A673 (cell line): ENCODE measurements at regions not wholly inside any gene's neighbourhood (a gene's known extent, or its start where the extent isn't known, plus 50 kb on each side); places are given as distances from the start of the nearest gene placed in this dataset.

ENCODE experiments used
- BruUV-seq: library from RNA; stranded (reverse); fragments of 400-500 nt; replicated peaks from 2 replicates; lab custom pipeline; 2021; lab: Mats Ljungman, UMichigan
- CTCF ChIA-PET: fragments of 300-600 bp; sonication (Branson Sonifier 250); formaldehyde crosslinking; loops from one replicate; lab custom pipeline; 2022; ENCODE audit warnings: antibody characterized with exemption; lab: Charles Lee
- POLR2A ChIA-PET: fragments of 300-600 bp; sonication (Branson Sonifier 250); formaldehyde crosslinking; loops from one replicate; lab custom pipeline; 2022; ENCODE audit warnings: antibody characterized with exemption; ENCODE audit not compliant: low non-redundant PET; lab: Charles Lee
- DNase-seq: peaks from one replicate; pipeline ENCODE4 v3.0.0-alpha.2; 2015; ENCODE audit warnings: low spot score
- H3K27ac ChIP-seq: fragments of 200-600 bp; sonication (generic); 2 replicates; pipeline ENCODE4 v1.5.1; 2016; ENCODE audit warnings: mixed run types, low read depth, mild to moderate bottlenecking, mixed read lengths, antibody characterized with exemption, low read length; ENCODE audit not compliant: poor library complexity, severe bottlenecking
- H3K27me3 ChIP-seq: fragments of 200-600 bp; sonication (generic); replicated peaks from 2 replicates; pipeline ENCODE4 v1.6.1; 2017; ENCODE audit warnings: mixed run types, low read depth, mild to moderate bottlenecking, mixed read lengths, antibody characterized with exemption, low read length; ENCODE audit not compliant: insufficient read depth, poor library complexity
- H3K36me3 ChIP-seq: fragments of 200-600 bp; sonication (generic); 2 replicates; pipeline ENCODE4 v1.6.1; 2016; ENCODE audit warnings: mixed run types, mild to moderate bottlenecking, mixed read lengths, antibody characterized with exemption, low read length; ENCODE audit not compliant: insufficient read depth, poor library complexity, severe bottlenecking
- H3K4me1 ChIP-seq: fragments of 200-600 bp; sonication (generic); 2 replicates; pipeline ENCODE4 v1.6.1; 2017; ENCODE audit warnings: mixed run types, mild to moderate bottlenecking, mixed read lengths, antibody characterized with exemption, low read length; ENCODE audit not compliant: insufficient read depth, poor library complexity, severe bottlenecking
- H3K4me3 ChIP-seq: fragments of 200-600 bp; sonication (generic); 2 replicates; pipeline ENCODE4 v1.5.1; 2016; ENCODE audit warnings: low read depth, mixed run types, mild to moderate bottlenecking, mixed read lengths, low read length; ENCODE audit not compliant: poor library complexity, severe bottlenecking
- H3K9me3 ChIP-seq: fragments of 200-600 bp; sonication (generic); 2 replicates; pipeline ENCODE4 v1.6.1; 2016; ENCODE audit warnings: mixed run types, low read depth, mild to moderate bottlenecking, mixed read lengths, antibody characterized with exemption, low read length; ENCODE audit not compliant: poor library complexity, severe bottlenecking
- EZH2 ChIP-seq: fragments of 200-600 bp; sonication (generic); IDR thresholded peaks from 2 replicates; pipeline ENCODE4 v1.6.1; 2017; ENCODE audit warnings: borderline replicate concordance, low read depth, mild to moderate bottlenecking, mixed read lengths, antibody characterized with exemption, low read length; ENCODE audit not compliant: poor library complexity, severe bottlenecking
- intact Hi-C: fragments of 100-400 bp; cut with micrococcal nuclease; formaldehyde crosslinking; loops from one replicate; pipeline ENCODE4 v1.10.0; 2022; ENCODE audit not compliant: unreplicated experiment
- TF ChIP-seq, protein P1 (sequence below): fragments of 300-800, 200-600 bp; sonication (generic); conservative IDR thresholded peaks from 2 replicates; pipeline ENCODE4 v1.5.1; 2017; ENCODE audit warnings: low read depth, mild to moderate bottlenecking, antibody characterized with exemption, low read length, moderate library complexity, mixed read lengths

DNA sequence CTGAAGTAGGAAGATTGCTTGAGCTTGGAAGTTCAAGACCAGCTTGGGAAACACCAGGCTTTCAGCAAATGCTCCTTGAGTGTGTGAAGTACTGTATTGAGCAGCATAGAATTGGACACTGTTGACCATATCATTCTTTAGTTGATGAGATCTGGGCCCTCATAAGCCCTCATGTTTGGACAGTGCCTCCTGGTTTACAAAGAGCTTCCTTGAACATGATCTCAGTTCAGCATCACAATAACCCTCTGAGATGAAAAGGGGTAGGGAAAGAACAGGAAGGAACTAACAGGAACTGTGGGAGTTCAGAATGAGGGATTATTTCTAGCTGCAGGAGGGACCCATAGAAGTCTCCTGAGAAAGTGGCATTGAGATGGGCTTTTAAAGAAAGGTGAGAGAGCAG, 153.2 kb downstream of the C12orf75 start:
- intact Hi-C loops = no loop called here
- Histone ChIP-seq H3K36me3 (no peaks in the 10 kb centered on the region), H3K27ac (no peak overlapping the region), H3K4me3 (no peak overlapping the region), H3K9me3 (no peaks in the 10 kb centered on the region), H3K27me3 (no peaks in the 10 kb centered on the region), H3K4me1 (no peaks in the 10 kb centered on the region)
- no peak for DNase-seq
- TF ChIP-seq, protein P1, sequence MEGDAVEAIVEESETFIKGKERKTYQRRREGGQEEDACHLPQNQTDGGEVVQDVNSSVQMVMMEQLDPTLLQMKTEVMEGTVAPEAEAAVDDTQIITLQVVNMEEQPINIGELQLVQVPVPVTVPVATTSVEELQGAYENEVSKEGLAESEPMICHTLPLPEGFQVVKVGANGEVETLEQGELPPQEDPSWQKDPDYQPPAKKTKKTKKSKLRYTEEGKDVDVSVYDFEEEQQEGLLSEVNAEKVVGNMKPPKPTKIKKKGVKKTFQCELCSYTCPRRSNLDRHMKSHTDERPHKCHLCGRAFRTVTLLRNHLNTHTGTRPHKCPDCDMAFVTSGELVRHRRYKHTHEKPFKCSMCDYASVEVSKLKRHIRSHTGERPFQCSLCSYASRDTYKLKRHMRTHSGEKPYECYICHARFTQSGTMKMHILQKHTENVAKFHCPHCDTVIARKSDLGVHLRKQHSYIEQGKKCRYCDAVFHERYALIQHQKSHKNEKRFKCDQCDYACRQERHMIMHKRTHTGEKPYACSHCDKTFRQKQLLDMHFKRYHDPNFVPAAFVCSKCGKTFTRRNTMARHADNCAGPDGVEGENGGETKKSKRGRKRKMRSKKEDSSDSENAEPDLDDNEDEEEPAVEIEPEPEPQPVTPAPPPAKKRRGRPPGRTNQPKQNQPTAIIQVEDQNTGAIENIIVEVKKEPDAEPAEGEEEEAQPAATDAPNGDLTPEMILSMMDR = no peak
- no peak for TF ChIP-seq EZH2
- ChIA-PET CTCF (no interaction called here), POLR2A (no interaction called here)
- BruUV-seq = no TSS peak

DNA sequence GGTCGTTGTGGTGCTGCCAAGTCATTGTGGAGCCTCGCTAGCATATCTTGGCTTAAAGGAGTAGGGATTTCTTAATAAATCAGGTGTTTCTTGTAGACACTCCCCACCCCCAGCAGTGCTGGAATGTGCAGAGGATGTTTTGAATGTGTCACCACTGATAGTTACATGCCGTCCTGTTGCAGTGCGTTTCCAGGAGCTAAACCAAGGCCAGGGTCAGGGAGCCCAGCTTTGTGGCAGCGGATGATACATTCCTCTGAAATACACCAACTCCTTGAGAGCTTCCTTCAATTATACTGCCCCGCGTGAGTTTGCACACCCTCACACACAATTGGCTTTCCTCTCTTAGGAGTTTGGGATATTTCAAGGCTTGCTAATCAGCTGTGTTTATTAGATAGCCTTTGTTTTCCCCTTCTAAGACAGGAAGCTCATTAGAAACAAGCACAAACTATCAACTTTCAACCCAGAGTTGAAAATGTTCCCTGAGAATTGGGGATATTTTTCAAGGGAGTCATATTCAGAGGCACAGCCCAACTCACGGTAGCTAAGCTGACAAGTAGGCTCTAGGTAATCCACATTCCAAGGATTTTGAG, 154.9 kb downstream of the C12orf75 start:
- no peaks in the 10 kb centered on the region for H3K27me3 ChIP-seq
- H3K4me1 ChIP-seq = no peaks in the 10 kb centered on the region
- no peak for TF ChIP-seq EZH2
- TF ChIP-seq, protein P1 = no peak
- no TSS peak for BruUV-seq
- intact Hi-C loops = no loop called here
- H3K36me3 ChIP-seq = no peaks in the 10 kb centered on the region
- DNase-seq = no peak
- no peak overlapping the region for H3K27ac ChIP-seq
- H3K4me3 ChIP-seq = no peak overlapping the region
- H3K9me3 ChIP-seq = no peaks in the 10 kb centered on the region
- POLR2A ChIA-PET = no interaction called here
- CTCF ChIA-PET = no interaction called here

DNA sequence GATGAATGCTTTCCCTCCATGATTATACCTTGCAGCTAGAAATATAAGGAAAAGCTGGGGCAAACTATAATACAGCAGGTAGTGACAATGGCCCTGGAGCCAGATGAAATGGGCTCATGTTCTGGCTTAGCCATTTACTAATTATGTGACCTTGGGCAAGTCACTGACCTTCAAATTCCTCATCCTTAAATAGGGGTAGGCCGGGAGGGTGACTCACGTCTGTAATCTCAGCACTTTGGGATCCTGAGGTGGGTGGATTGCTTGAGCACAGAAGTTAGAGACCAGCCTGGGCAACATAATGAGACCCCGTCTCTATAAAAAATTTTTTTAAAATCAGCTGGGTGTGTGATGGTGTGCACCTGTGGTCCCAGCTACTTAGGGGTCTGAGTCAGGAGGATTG, 155.4 kb downstream of the C12orf75 start:
- intact Hi-C loops = no loop called here
- POLR2A ChIA-PET = no interaction called here
- no peaks in the 10 kb centered on the region for H3K36me3 ChIP-seq
- CTCF ChIA-PET = no interaction called here
- no peak for TF ChIP-seq EZH2
- TF ChIP-seq, protein P1 = no peak
- no peak overlapping the region for H3K4me3 ChIP-seq
- H3K27me3 ChIP-seq = no peaks in the 10 kb centered on the region
- H3K4me1 ChIP-seq = no peaks in the 10 kb centered on the region
- no peak overlapping the region for H3K27ac ChIP-seq
- H3K9me3 ChIP-seq = no peaks in the 10 kb centered on the region
- DNase-seq = no peak
- BruUV-seq = no TSS peak
